Choroid plexus epithelial cell (primary cell): ENCODE measurements at regions not wholly inside any gene's neighbourhood (a gene's known extent, or its start where the extent isn't known, plus 50 kb on each side); places are given as distances from the start of the nearest gene placed in this dataset.

Experiments used
- DNase-seq: peaks from one replicate; pipeline ENCODE4 v3.0.0-alpha.2; 2010; ENCODE audit warnings: low read depth
- H3K4me3 ChIP-seq: 2 replicates; pipeline ENCODE4 v1.5.1; 2011; ENCODE audit warnings: low read depth, mild to moderate bottlenecking, control low read depth, low read length, moderate library complexity
- CTCF ChIP-seq: conservative IDR thresholded peaks from 2 replicates; pipeline ENCODE4 v1.5.1; 2011; ENCODE audit warnings: low read depth, mild to moderate bottlenecking, control low read depth, inconsistent platforms, low read length, moderate library complexity

- H3K4me3 ChIP-seq = no peak overlapping the region
- TF ChIP-seq CTCF = no peak
- no peak for DNase-seq
Observed at GRCh38 chr2:126792186-126792585, 106.5 kb upstream of the TEX51 start.

- no peak for TF ChIP-seq CTCF
- no peak for DNase-seq
- no peak overlapping the region for H3K4me3 ChIP-seq
Observed at GRCh38 chr2:126792993-126793392, 105.7 kb upstream of the TEX51 start.

GRCh38 chr2:126793885-126794613 is 104.6 kb upstream of the TEX51 start:
- H3K4me3 ChIP-seq = no peak overlapping the region
- TF ChIP-seq CTCF = no peak
- DNase-seq = no peak

DNA sequence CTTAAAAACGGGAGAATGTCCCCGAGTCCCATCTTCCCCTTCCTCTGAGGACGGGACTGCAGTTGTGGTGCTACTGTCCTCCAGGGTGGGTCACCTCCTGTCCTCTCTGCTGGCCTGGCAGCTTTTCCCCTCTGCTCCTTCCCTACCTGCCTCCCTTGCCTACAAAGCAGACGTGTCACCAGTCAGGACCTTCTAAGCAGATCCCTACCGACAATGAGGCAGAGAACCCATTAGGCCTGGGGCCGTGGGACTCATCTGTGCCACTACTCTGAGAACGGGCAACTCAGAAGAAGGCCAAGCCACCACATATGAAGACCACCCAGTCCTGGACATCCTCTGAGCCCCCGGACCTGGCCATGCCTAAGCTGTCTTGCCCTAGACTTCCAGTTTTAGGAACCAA is 103.0 kb upstream of the TEX51 start:
- DNase-seq = no peak
- H3K4me3 ChIP-seq = no peak overlapping the region
- TF ChIP-seq CTCF = no peak

GRCh38 chr2:126796931-126797621 is 101.6 kb upstream of the TEX51 start:
- TF ChIP-seq CTCF = no peak
- no peak for DNase-seq
- no peak overlapping the region for H3K4me3 ChIP-seq

GRCh38 chr2:126797622-126798275 is 100.9 kb upstream of the TEX51 start:
- DNase-seq = no peak
- no peak for TF ChIP-seq CTCF
- H3K4me3 ChIP-seq = no peak overlapping the region
